ENCODE measurements at regions not wholly inside any gene's neighbourhood (a gene's known extent, or its start where the extent isn't known, plus 50 kb on each side); places are given as distances from the start of the nearest gene placed in this dataset.
"Not testable (repeated sequence)": the region's sequence is repeated elsewhere in the genome, so short reads cannot be mapped to it uniquely, and the experiment has no call there.

DNA sequence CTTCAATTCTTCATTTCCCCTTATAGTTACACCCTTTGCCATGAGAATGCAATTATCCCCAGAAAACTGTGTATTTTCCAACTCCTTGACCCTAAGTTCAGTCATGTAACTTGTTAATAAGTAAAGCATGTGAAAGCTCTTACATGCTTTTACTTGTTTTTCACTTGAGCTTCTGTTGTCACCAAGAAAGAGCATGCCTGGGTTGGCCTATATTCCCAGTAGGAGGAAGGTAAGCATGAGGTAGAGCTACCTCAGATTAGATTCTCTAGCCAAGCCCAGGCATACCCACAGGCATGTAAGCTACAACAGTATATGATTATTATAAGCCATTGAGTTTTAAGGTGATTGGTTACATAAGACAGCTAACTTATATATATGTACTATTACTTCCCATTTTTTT is 101.7 kb upstream of the SMLR1 start:
- no peak for DNase-seq

DNA sequence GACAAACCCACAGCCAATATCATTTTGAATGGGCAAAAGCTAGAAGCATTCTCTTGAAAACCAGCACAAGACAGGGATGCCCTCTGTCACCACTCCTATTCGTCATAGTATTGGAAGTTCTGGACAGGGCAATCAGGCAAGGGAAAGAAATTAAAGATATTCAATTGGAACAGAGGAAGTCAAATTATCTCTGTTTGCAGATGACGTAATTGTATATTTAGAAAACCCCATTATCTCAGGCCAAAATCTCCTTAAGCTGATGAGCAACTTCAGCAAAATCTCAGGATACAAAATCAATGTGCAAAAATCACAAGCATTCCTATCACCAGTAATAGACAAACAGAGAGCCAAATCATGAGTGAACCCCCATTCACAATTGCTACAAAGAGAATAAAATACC is 99.1 kb upstream of the SMLR1 start:
- DNase-seq, result not testable (repeated sequence)

DNA sequence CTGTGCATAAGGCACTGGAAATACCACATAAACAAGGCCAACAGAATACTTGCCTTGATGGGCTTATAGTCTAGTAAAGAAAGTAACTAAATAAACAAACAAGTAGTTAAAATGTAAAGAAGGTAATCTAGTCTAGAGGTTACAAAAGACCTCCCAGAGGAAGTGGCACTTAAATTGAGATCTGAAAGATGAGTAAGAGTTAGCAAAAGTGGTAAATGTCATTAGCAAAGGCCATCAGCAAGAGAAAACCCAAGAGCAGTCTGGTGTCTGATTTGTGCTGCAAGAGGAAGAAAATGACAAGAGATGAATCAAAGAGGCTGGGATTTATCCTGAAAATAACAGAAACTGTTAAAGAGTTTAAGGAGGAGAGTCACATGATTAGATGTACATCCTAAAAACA is 96.6 kb upstream of the SMLR1 start:
- no peak for DNase-seq

DNA sequence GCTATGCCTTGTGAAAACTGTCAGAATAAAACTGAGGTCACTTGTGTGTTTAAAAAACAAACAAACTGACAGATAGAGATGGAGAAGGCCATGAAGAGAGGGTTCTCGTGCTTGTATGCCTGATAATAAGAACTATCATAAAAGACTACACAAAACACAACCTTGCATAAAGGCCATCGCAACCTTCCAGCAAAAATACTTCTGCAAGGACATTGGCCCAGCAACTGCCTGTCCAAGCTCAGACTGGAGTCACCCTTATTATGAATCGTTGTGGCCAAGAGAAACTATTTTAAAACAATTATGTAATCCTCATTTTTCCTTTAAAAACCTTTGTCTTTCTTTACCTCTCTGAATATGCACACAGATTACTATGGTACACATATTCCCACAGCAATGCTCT is 93.0 kb upstream of the SMLR1 start:
- DNase-seq, result no peak

DNA sequence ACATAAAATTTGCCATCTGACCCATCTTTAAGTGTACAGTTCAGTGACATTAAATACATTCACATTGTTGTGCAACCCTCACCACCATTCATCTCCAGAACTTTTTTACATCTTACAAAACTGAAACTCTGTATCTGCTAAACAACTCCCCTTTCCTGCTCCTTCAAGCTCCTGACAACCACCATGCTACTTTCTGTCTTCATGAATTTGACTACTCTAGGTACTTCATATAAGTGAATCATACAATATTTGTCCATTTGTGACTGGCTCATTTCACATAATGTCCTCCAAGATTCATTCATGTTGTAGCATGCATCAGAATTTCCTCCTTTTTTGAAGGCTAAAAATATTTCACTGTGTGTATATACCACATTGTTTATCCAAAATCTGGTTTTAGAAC is 86.9 kb upstream of the SMLR1 start:
- DNase-seq, result no peak

DNA sequence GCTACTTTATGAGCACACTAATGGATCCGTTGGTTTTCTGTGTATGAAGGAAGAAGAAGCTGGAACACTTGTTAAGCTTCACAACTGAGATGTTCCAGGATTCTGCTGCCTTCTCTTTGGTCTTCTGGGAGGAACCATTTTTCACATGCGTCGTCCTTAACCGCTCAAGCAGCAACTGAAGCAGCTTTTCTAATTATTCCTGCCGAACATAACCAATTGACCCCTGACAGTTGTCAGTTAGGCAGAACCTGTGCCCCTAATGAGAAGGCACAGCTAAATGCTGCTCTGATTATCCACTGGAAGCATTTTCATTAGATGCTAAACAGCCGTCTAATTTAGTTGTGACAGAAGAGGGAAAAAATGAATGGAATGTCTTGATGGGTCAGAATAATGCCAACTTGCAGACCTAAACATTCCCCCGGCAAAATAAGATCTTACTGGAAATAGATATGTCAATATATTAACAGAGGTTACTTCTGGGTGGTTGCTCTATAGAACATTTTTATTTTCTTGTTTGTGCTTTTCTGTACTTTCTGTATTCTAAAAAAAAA is 85.0 kb upstream of the SMLR1 start:
- DNase-seq, result no peak

DNA sequence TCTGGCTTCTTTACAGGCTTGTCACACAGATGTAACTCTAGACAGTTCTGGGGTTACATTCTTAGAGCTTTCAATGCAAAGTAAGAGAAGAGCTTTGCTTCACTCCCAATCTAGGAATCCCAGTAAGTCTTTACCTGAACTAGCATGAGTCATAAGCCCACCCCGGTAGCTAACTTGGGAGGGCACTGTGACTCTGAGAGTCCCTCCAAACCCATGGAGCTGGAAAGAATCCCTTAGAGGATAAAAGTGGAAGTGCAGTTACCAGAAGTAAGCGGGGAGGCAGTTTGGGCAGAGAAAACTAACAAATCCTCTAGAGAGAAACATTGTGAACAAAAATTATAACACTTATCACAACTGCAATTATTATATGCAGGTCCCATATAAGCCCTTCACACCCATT is 84.0 kb upstream of the SMLR1 start:
- no peak for DNase-seq

DNA sequence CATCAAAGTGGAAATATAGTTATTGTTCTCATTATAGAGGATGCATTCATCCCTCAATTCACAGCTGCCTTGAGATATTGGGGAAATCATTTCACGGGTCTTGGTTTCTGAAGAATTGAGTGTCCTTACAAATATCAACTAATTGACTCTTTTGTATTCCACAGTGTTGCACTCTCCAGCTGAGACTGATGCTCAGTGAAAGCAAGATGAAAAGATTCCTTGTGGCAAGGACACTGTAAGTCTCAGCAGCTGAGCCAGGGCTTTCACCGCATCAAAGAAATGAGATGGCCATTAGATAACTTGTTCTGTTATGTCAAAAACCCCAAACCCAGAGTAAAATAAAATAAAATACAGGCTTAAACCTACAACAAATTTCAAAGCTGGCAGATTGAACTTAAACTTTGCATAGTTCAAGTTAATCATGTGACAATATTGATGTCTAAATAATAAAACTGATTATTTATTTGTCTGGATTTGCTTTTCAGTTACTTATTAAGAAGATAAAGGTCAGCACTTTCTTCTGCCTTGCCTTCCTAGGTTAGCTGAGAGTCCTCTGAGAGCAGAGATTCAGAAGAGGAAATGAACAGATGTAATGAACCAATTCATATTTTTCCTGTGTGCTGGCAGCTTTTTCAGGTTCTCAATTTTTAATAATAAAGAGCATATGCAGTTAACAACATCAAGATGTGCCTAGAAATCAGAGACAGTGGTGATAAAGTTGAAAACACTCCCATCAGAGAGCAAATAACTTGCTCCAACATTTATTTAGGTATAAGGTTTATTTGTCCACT is 82.4 kb upstream of the SMLR1 start:
- DNase-seq, result no peak

DNA sequence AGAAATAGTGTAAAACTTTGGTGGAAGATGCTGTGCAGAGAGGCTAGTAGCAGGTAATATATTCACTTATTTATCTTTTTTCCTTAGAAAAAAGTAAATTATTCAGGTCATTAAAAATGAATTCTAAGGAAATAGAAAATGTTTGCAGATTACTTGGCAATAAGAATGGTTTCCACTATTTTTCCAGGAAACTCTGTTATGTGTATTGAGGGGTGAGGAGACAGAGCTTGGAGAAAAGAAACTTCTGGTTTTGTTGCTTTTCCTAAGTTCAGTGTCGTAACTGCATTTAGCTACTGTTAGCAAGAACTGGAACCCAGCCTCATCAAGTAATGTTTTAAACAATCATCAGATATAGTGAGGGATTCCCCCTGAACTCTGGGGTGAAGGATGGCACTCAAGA is 79.2 kb upstream of the SMLR1 start:
- no peak for DNase-seq

DNA sequence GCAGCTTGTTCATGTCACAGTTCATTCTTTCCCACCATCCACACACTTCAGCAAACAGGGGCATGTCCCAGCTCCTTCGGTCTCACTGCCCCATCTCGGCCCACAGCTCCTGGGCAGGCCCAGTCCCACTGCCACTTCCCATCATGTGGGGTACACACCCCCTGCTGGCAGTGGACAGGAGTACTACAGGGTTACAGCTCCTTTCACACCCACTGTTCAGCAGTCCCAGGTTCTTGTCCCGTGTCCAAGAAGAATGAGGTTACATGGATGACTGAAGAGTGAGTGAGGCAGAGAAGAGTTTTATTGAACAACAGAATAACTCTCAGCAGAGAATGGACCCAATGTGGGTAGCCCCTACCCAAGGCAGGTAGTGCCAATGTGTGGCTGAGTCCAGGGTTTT is 77.8 kb upstream of the SMLR1 start:
- DNase-seq, result no peak

DNA sequence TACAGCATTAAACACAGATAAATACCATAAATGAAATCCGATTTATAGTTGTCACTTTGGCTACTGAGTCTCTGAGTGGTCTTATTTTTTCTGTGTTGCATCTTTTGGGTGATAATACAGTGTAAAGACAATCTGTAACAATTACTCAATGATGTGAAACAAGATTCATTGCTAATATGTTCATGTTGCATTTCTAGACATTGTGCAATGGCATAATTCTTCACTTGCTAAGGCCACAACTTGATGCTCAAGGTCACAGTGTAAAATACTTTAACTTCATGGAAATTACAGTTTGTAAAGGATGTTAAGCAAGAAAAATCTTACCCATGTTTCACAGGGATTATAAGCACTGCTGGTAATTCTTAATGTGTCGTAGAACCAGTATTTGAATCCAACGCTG is 74.9 kb upstream of the SMLR1 start:
- no peak for DNase-seq

DNA sequence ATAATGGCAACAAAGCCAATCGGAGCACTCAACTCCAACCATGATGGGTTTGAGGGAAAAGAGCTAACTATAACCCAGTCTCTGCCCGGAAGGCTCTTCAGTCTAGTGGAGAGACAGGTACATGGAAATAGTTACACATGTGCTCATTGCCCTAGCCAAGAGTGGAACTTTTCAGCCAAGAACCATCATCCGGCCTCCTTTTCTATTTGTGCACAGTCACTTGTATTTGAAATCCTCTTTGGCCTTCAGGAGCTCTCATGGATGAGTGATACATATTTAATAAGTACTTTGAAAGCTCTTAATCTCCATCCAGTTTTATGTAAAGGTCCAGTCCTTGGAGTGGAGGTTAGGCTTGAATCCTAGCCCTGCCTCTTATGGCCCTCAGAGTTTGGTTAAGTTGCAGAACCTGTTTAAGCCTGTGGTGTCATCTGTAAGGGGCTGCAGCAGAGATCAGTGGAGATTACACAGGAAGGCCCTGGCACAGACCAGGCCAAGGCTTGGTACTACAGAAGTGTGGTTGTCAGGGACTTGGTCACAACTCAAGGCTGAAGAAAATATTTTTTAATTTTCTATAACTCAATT is 72.3 kb upstream of the SMLR1 start:
- no peak for DNase-seq

DNA sequence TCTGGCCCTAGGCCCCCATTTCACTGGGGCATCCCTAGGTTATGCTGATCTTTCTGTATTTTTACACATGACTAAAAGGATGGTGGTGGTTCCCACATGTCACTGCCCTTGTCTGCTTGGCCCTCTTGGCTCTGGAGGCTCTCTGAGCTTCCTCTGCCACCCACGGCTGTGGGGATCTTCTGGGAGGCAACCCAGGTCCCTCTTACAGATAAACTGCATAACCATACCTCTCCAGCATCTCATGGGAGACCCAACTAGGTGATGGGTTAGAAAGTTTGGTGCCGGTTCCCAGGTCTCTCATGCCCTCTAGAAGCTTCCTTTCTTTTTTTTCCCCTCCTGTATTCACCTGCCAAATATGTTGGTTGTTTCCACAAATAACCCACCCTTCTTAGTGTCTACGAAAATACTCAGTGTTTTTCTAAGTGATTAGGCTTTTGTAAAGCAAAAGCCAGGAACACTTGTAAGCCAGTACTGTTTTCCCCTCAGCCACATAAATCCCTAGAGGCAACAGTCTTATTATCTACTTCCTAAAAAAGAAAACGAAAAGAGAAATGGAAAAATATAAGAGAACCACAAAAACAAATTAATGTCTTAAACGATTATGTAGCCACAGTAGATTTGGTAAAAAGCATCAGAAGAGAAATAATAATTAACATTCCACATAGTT is 71.7 kb upstream of the SMLR1 start:
- no peak for DNase-seq

DNA sequence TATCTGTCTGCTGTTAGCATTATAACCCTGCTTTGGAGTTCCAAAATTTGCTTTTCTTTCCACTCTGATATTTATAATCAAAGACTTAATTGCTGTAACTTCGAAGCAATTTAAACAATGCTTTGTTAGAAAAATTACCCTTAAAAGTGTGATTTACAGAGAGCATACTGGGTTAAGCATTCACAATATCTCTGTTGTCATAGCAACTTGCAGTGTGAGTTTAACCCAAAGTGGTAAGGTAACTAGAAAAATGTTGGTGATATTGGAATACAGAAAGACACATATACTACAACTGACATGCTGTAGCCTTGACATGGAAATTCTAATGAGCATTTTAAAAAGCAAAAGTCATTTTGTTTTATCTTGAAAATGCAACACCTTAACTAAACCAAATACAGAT is 70.4 kb upstream of the SMLR1 start:
- no peak for DNase-seq

DNA sequence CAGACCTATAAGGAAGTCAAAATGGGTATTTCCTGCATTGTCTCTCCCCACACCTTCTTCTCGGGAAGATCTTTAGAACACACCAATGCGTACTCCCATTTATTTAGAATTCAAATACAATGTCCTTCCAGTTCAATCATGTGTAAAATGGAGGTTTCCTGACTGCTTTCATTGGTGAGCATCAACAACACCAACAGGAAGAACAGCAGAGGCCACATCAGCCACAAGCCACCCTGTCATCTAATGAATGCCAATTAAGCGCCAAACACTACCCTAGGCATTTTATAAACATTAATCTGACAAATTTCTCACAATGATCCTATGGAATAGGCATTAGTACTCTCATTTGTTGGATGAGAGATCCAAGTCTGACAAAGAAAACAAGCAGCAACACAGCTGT is 68.4 kb upstream of the SMLR1 start:
- DNase-seq, result no peak

DNA sequence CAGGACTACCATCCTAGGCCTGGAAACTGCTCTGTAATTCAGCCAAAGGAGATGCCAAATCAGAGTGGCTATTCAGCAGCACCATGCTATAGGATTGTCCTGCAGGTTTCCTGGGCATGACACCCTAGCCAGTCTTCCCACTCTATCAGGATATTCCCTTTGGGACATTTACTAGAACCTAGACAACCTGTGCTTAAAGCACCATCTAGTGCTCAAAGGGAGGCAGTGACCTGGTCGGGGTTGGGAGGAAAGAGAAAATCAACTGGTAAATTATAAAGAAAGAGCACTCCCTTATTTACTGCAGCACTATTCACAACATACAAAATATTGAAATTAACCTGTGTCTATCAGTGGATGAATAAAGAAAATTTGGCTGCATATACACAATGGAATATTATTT is 67.2 kb upstream of the SMLR1 start:
- DNase-seq, result no peak

DNA sequence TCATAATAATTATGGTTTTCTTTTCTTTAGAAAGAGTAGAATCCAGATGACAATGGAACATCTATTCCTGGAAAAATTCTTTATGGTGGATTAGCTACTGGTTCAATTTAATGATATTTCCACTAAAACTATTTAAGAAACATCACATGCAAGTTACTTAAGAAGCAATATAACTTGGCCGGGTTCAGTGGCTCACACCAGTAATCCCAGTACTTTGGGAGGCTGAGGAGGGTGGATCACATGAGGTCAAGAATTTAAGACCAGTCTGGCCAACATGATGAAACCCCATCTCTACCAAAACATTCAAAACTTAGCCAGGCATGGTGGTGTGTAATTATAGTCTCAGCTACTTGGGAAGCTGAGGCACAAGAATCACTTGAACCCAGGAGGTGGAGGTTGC is 65.9 kb upstream of the SMLR1 start:
- DNase-seq, result no peak

DNA sequence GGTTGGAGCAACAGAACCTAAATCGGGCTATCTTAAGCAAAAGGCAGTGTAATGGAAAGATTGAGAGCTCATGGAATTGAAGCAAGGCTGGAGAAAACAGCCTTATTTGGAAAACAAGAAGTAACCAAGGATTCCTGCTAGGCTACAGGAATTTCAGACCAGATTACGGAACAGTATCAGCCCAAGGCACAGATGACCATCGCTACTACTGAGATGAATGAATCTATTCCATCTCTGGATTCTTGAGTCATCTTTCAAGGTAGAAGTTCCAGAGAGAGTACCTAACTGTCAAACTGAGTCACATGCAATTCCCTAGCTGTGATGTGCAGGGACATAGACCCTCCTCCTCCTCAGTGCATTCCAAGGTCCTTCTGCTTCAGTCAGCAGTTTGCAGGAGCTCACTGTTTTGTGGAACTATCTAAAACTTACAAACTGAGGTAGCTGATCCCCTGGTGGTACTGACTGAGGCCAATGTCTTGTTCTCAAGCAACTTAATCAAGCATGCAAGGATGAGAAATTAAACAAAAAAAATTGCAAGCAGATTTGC is 62.0 kb upstream of the SMLR1 start:
- no peak for DNase-seq

DNA sequence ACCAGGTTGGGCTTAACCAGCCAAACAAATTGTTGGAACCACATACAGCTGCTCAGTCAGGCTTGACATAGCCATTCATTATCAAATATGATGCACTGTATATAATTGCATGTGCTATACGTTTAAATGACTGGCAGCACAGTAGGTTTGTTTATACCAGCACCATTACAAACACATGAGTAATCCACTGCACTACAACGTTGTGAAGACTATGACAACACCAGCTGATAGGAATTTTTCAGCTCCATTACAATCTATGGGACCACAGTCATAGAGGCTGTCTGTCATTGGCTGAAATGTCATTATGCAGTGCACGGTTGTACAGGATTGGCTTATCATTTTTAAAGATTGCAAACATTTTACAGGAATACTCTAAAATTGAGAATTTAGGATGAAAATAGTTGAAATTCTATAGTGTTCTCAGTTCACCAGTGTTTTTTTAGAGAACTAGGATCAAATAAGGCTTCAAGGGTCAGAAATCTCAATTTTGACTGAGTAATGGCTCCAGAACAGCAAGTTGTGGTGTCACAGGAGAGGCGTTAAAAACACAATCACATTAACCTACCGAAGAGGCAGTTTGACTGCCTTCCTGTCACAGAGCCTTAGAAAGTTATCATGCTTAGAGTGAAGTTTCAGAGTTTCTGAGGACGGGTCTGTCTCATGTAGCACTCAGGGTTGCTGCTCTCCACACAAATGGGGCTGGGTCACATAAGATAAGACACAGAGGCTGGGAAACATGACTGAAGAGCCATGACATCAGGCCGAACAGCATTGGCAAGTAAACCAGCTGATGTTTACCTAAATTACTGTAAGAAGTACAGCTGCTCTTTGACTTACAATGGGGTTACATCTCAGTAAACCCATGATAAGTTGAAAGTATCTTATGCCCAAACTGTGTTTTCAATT is 60.7 kb upstream of the SMLR1 start:
- DNase-seq, result no peak

DNA sequence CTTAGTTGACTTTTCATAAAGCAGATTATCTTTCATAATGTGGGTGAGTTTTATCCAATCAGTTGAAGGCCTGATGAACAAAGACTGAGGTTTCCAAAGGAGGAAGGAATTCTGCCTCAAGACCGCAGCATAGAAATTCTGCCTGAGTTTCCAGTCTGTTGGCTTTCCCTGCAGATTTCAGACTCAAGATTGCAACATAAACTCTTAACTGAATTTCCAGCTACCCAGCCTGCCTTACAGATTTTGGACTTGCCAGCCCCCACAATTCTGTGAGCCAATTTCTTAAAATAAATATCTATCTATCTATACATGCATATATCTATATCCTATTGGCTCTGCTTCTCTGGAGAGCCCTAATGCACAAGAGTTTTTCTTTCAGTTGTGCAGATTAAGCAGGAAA is 57.3 kb upstream of the SMLR1 start:
- DNase-seq, result no peak

DNA sequence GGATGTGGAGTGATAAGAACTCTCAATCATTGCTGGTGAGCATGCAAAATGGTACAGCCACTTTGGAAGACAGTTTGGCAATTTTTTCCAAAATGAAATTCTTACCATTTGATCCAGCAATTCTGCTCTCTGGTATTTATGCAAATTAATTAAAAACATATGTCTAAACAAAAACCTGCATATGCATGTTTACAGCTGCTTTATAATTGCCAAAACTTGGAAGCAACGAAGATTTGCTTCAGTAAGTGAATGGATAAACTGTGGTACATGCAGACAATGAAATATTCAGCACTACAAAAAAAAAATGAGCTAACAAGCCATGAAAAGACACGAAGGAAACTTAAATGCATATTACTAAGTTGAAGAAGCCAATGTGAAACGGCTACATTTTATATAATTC is 55.5 kb upstream of the SMLR1 start:
- DNase-seq, result no peak

DNA sequence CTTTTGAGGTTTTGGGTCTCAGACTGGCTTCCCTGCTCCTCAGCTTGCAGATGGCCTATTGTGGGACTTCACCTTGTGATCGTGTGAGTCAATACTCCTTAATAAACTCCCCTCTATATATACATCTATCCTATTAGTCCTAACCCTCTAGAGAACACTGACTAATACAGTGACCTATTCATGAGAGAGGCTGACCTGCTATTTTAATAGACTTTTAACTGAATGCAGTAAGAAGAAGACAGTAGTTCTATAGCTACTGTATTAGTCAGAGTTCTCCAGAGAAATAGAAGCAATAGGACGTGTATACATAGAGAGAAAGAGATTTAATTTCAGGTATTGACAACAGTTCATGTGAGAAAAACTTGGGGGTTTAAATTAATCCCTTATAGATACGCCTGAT is 53.3 kb upstream of the SMLR1 start:
- DNase-seq, result no peak

Measured in activated T-cell treated with anti-CD3 and anti-CD28 coated beads, Interleukin-2, amount 50 U/mL, for 1 hour (primary cell).